GM19455 (cell line): ENCODE measurements at regions not wholly inside any gene's neighbourhood (a gene's known extent, or its start where the extent isn't known, plus 50 kb on each side); places are given as distances from the start of the nearest gene placed in this dataset.

Source experiments
- ATAC-seq: cut with Tn5 transposase; IDR thresholded peaks from one replicate; pipeline ENCODE4 v1.9.1; 2021; ENCODE audit not compliant: unreplicated experiment

- ATAC-seq, result peak; percentile 76
Observed at GRCh38 chr18:77650799-77651385, 401.2 kb downstream of the GALR1 start.

- ATAC-seq, result no peak
Observed at GRCh38 chr18:77651441-77651840, 401.8 kb downstream of the GALR1 start.

DNA sequence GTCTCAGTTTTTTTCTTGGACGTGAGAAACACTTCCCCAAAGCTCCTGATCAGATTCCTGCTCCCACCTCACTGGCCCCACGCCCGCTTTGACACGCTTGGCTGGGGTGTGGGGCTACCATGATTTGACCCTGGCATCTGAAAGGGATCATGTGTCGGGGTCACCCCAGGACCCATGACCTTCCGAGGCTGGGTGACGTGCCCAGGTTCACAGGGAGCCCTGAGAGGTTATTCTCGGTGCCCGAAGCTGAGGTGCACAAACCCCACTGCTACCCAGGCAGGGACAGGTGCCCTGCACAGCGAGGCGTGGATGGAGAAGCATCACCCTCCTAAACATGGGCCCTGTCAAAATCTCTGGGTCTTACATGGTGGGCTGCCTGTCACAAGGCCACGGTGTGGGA lies 404.1 kb downstream of the GALR1 start:
- no peak for ATAC-seq

DNA sequence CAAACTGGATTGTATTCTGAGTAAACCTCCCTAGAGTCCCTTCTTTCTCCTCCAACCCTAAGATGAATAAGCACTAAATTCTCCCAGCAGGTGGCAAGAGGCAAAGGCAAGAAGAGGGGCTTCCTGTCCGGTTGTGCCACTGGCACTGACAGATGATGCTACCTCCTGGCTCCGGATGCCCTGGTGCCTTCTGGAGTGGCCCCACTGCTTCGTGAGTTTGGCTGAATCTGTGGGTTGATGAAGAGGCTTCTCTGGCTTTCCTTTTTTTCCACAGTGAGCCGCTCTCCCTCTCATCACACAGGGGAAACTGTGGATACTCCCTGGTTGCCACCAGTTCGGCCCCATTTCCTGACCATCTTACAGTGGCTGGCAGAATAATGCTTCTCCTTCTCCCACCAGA lies 404.7 kb downstream of the GALR1 start:
- ATAC-seq, result no peak

- no peak for ATAC-seq
Observed at GRCh38 chr18:77657651-77658298, 408.1 kb downstream of the GALR1 start.

- ATAC-seq, result no peak
Observed at GRCh38 chr18:77658299-77658662, 408.6 kb downstream of the GALR1 start.

GRCh38 chr18:77658751-77659448 lies 409.3 kb downstream of the GALR1 start:
- no peak for ATAC-seq

DNA sequence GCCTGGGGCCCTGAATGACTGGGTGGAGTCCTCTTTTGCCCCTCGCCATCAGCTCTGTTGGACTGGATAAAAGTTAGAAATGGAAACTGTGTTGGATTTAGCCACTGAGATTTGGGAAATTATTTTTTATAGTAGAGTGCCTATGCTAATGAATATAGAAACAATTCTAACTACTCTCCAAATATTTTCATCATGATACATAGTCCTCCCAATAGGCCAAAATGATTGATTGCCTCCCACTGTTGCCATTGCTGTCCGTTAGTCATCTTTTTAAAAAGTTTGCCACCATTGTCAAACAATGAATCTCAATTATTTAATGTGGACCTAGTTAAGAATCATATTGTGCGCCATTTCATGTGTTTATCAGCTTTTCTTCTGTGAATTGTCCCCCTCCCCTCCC lies 417.0 kb downstream of the GALR1 start:
- no peak for ATAC-seq

DNA sequence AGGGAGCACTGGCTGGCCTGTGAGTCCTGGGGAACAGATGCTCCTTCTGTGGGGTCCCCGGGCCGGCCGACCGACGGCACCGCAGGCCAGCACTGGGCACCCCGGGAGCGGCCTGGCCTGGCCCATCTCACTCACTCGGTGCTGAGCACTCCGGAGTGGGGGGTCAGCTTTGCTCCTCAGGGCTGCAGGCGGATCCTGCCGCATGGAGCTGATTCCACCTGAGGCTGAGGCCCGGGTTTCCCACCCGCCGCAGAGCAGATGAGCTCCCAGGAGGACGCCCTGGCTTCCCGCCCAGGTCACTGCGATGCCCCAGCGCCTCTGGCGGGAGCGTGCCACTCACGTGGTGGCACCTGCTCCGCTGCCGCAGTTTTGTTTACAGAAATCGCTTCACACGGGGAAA lies 418.6 kb downstream of the GALR1 start:
- ATAC-seq, result no peak

DNA sequence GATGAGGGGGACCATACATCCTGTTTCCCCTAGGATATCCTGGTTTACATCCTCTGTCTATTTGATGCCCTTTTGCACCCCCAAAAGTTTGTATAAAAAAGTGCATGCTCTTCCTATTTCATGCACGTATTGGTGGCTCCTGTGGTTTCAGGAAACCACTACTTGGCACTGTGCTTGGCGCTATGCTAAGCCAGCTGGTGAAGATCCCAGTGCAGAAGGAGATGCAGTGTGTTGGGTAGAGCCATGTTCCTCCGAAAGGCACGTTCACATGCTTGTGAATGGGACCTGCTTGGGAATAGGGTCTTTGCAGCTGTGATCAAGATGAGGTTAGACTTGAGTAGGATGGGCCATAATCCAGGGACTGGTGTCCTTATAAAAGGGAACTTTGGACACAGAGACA lies 419.7 kb downstream of the GALR1 start:
- no peak for ATAC-seq

DNA sequence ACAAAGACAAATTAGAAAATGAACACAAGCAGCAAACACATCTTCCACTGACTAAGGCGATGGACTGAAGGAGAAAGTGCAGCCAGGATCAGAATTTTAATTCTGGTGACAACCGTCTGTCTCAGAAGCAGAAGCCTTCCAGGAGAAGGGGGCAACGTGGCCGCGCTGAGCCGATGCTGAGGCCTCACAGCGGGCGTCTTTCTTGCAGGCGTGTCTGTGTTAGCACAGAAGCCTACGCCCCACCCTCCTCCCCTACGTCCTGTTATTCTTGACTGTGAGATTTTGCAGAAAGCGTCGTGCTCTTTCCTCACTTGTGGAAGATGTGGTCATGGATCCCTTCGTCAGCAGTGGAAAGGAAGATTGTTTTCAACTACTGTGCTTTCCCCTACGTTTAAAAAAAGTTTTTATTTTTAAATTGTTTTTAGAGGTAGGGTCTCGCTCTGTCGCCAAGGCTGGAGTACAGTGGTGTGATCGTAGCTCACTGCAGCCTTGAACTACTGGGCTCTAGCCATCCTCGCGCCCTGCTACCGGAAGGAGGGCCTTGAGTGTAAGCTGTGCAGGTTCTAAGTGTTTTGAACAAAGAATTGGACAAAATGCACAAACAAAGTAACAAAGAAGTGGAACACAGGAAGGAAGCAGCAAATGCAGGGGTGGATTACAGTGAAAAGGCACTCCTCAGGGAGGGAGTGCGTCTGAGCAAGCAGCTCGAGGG lies 422.0 kb downstream of the GALR1 start:
- no peak for ATAC-seq

DNA sequence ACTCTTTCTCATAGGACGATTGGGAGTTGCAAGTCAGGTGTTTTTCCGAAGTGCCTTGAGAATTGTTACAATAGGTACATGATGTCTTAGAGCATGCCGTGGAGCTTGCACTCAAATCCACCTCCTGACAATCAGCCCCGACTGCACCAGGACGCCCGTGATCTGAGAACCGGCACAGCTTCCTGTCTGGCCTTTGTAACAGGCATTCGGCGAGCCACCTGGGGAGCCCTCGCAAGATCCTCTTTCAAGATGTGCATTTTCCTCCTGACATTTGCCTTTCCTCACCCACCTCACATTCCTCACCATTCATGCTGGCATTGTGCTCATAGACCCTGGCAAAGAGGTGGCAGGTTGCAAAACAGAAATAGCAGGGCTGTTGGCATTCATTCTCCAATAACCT lies 427.3 kb downstream of the GALR1 start:
- no peak for ATAC-seq

DNA sequence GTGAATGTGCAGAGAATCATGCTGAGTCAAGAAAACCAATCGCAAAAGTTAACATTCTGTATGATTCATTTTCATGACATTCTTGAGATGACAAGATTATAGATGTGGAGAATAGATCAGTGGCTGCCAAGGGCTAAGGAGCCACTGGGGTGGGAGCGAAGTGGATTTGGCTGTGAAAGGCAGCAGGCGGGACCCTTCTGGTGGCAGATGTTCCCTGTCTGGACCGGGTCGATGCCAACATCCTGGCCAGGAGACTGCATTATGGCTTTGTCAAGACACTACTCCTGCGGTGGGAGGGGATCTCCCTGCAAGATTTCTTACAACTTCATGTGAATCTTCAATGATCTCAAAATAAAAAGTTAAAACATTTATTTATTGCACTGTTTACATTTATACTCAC lies 427.9 kb downstream of the GALR1 start:
- no peak for ATAC-seq

DNA sequence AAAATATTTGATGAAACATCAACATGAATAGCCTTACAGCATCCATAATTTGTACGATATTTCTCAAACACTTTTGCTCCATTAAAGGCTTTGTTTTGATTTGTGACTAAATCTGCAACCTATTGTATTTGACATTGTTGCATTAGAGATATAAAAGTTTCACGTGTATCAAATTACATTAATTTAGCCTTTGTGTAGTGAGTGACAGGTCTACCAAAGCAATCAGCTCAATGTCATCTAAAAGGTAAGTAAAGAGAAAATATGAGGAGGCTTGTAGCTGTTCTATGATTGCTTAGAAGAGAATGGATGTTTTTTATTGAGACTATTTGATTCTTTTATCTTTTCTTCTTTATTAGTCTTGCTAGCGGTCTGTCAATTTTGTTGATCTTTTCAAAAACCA lies 430.2 kb downstream of the GALR1 start:
- ATAC-seq, result no peak

DNA sequence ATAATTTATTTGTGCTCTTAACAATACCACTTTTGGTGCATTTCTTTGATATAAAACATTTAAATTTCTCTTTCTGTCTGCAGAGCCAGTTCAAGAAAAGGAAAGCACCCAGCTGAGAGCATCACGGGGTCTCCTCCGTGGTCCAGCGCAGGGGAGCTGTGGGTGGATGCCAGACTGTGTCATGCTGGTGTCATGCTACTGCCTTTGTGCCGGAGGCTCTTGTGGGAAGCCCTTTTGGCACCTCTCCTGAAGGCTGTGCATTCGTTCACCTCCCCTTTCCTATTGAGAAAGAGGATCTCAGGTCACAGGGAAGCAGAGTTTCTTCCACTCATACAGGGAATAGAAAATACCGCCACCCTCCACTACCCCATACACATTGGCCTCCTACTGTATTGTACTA lies 450.4 kb downstream of the GALR1 start:
- no peak for ATAC-seq

DNA sequence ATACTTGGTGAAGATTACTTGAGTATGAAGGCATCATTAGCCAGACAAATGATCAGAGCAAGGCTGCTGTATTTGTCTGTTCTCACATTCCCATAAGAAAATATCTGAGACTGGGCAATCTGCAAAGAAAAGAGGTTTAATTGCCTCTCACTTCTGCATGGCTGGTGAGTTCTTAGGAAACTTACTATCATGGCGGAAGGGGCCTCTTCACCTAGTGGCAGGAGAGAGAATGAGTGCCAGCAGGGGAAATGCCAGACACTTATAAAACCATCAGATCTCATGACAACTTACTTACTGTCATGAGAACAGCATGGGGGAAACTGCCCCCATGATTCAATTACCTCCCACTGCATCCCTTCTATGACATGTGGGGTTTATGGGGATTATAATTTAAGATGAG lies 452.3 kb downstream of the GALR1 start:
- ATAC-seq, result no peak

GRCh38 chr18:77702686-77703085 lies 453.0 kb downstream of the GALR1 start:
- no peak for ATAC-seq

- ATAC-seq, result no peak
Observed at GRCh38 chr18:77705301-77705700, 455.7 kb downstream of the GALR1 start.

- ATAC-seq, result no peak
Observed at GRCh38 chr18:77708826-77709506, 459.3 kb downstream of the GALR1 start.

GRCh38 chr18:77711096-77711495 lies 461.4 kb downstream of the GALR1 start:
- ATAC-seq, result no peak

DNA sequence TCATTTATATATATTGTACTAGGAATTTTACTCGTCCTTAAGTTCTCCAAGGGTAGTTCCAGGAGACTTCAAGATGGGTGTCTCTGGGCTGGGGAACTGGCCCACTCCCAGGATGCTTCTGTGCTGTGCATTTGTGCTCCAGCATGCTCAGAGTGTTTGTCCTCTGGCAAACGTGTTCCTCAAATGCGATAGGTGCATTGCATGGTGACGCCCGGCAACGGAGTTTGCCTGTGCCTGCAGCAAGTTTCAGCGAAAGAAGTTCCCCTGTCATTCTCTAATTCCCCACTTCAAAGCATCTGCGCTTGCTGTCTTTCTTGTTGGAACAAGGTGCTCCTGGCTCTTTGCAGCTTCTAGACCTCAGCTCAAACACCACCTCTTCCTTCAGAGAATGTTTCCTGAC lies 465.1 kb downstream of the GALR1 start:
- no peak for ATAC-seq
